Transverse colon (tissue), 3 donors: ENCODE measurements at regions not wholly inside any gene's neighbourhood (a gene's known extent, or its start where the extent isn't known, plus 50 kb on each side); places are given as distances from the start of the nearest gene placed in this dataset.

Experiments used
- EP300 ChIP-seq: sonication (generic); formaldehyde crosslinking; IDR thresholded peaks from one replicate; pipeline ENCODE4 v1.6.1; 2017; ENCODE audit warnings: antibody characterized with exemption, low read depth
- POLR2AphosphoS5 ChIP-seq, 3 donors: sonication (generic); formaldehyde crosslinking; IDR thresholded peaks; one replicate each; pipeline ENCODE4 v1.6.1; 2016; ENCODE audit warnings: antibody characterized with exemption in 3 of 3

DNA sequence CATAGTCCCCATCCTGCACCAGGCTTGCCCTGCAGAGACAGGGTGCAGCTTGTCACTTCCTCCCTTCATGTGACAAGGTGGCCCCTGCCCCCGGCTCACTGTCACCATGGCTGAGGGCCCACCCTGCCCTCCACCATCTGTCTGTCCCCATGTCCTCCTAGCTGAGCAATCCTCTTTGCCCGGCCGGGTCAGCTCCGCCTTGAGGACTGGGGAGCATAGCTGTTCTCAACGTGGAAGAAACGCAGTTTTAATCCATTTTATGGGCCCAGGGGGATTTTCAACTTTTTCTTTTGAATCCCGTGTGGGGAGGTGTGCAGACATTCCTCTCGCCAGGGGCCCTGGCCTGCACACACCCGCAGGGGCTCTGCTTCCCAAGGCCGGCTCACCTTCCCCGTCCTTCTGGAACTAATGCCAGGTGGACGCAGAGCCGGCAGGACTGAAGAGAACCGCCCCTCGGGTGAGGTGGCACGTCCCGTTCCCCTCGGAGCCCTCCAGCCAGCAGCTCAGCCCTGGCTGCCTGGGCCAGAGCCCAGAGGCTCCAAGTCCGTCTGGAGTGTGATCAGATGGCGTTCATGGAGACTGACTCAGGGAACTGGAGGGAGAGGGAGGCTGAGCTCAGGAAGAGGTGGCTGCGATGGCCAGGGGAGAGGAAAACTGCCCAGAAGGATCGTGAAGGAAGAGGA lies 1108.7 kb downstream of the BRD1 start:
- TF ChIP-seq POLR2AphosphoS5 (IDR thresholded peaks at IDR 0.05) (no peak), EP300 (no peak)
